HUES64 (cell line): ENCODE measurements at regions not wholly inside any gene's neighbourhood (a gene's known extent, or its start where the extent isn't known, plus 50 kb on each side); places are given as distances from the start of the nearest gene placed in this dataset.

ENCODE experiments used
- H3K27ac ChIP-seq: 2 replicates; pipeline ENCODE4 v1.7.0; 2013; ENCODE audit warnings: low read depth, low read length, inconsistent platforms
- H3K27me3 ChIP-seq: 2 replicates; pipeline ENCODE4 v1.6.1; 2013; ENCODE audit warnings: mild to moderate bottlenecking, low read length; ENCODE audit not compliant: insufficient read depth
- H3K36me3 ChIP-seq: 2 replicates; pipeline ENCODE4 v1.6.1; 2013; ENCODE audit warnings: mild to moderate bottlenecking, low read length; ENCODE audit not compliant: insufficient read depth
- H3K4me1 ChIP-seq: 2 replicates; pipeline ENCODE4 v1.6.1; 2013; ENCODE audit warnings: mild to moderate bottlenecking, low read length, moderate library complexity; ENCODE audit not compliant: insufficient read depth
- H3K4me3 ChIP-seq: 2 replicates; pipeline ENCODE4 v1.5.1; 2013; ENCODE audit warnings: mild to moderate bottlenecking, low read length, moderate library complexity
- H3K9ac ChIP-seq: 2 replicates; pipeline ENCODE4 v1.6.1; 2013; ENCODE audit warnings: mild to moderate bottlenecking, low read depth, low read length
- H3K9me3 ChIP-seq: 2 replicates; pipeline ENCODE4 v1.6.1; 2013; ENCODE audit warnings: low read depth, low read length; ENCODE audit not compliant: insufficient read depth
- WGBS: fragments of 150-250, 120-280 bp; methylation state at CpG from one replicate; pipeline ENCODE4 v1.1.7; 2013; ENCODE audit warnings: missing lambda C conversion rate; 5-methylcytosine and 5-hydroxymethylcytosine counted together

DNA sequence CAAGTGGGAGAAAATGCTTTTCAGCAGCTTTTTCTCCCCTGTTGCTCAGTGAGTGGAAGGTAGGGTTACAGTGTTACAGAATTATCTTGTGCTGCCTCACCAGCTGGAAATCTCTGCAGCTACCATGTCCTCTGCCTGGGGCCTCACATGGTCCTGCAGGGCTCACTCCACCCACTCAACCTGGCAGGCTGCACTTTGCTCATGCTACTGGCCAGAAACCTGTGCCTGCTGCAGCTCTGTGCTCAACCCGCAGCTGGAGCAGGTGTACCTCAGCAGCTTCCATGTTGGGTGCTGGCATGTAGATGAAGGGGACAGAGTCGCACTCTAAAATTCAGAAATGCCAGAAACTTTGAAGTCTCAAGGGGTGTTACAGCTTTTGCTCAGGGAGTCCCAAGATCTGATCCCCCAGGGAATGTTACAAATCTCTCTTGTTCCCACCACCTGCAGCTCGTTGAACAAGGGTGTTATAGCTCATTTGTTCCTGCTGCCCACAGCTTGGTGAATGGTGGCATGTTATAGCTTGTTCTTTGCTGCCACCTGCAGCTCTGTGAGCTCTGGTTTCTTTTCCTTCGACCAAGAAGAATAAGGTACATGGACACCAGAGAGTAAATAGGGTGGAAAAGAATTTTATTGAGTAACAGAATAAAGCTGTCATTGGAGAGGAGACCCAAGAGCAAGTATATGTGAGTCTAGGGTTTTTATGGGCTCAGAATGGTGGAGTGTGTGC lies 845.8 kb downstream of the TECRL start:
- no peak overlapping the region for H3K27ac ChIP-seq
- H3K27me3 ChIP-seq: no peaks in the 10 kb centered on the region
- H3K4me3 ChIP-seq: no peak overlapping the region
- no peaks in the 10 kb centered on the region for H3K36me3 ChIP-seq
- WGBS: 75% methylated on average over 4 of the region's 4 CpGs
- 0 out of 2 replicates have a peak, but pooled peaks cover 2% of the 10 kb centered on the region for H3K9me3 ChIP-seq
- no peak overlapping the region for H3K9ac ChIP-seq
- no peaks in the 10 kb centered on the region for H3K4me1 ChIP-seq

DNA sequence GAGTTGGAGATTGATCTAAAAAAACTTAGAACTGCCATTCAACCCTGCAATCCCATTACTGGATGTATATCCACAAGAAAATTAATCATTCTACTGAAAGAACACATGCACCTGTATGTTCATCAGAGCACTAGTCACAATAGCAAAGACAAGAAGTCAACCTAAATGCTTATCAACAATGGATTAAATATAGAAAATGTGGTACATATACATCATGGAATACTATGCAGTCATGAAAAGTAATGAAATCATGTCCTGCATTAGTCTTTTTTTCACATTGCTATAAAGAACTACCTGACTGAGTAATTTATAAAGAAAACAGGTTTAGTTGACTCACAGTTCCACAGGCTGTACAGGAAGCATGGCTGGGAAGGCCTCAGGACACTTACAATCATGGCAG lies 850.5 kb downstream of the TECRL start:
- H3K4me3 ChIP-seq: no peak overlapping the region
- no peaks in the 10 kb centered on the region for H3K4me1 ChIP-seq
- H3K27me3 ChIP-seq: no peaks in the 10 kb centered on the region
- H3K36me3 ChIP-seq: no peaks in the 10 kb centered on the region
- H3K9me3 ChIP-seq: no peaks in the 10 kb centered on the region
- H3K9ac ChIP-seq: no peak overlapping the region
- H3K27ac ChIP-seq: no peak overlapping the region

DNA sequence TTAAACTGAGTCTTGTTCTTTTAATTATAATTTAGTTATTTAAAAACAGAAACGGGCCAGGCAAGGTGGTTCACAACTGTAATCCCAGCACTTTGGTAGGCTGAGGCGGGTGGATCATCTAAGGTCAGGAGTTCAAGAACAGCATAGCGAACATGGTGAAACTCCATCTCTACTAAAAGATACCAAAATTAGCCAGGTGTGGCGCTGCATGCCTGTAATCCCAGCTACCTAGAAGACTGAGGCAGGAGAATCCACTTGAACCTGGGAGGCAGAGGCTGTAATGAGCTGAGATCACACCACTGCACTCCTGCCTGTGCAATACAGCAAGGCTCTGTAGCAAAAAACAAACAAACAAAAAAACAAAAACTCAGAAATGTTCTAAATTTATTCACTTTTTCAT lies 852.9 kb downstream of the TECRL start:
- Histone ChIP-seq H3K27me3 (no peaks in the 10 kb centered on the region), H3K36me3 (no peaks in the 10 kb centered on the region), H3K9ac (no peak overlapping the region), H3K4me3 (no peak overlapping the region), H3K9me3 (no peaks in the 10 kb centered on the region), H3K4me1 (no peaks in the 10 kb centered on the region), H3K27ac (no peak overlapping the region)
- 90% methylated on average over 4 of the region's 4 CpGs for WGBS

DNA sequence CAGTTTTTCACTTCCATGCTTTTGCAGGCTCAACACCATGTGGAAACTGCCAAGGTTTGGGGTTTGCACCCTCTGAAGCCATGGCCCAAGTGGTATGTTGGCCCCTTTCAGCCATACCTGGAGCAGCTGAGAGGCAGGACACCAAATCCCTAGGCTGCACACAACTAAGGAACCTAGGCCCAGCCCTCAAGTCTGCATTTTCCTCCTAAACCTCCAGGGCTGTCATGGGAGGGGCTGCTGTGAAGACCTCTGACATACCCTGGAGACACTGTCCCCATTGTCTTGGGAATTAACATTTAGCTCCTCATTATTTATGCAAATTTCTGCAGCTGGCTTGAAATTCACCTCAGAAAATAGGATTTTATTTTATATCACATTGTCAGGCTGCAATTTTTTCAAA lies 856.1 kb downstream of the TECRL start:
- H3K9ac ChIP-seq: no peak overlapping the region
- H3K4me1 ChIP-seq: no peaks in the 10 kb centered on the region

DNA sequence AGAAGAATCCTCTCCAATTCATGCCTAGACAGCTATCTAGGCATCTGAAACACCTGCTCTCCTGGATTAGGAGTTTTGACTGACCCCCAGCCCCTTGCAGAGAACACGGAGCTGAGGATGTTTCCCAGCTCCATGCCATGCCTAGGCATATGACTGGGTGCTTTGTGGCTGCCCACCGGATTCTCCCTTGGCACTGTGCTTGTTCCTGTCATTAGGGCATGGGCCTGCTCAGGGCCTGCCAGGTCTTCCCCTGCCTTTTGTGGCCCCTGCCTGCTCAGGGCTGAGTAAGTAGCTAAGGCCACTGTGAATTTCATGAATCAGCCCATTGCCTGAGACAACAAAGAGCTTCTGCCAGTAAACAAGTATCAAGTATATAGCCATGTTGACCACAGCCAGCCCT lies 867.4 kb downstream of the TECRL start:
- WGBS: 94% methylated on average over 2 of the region's 2 CpGs
- H3K4me1 ChIP-seq: no peaks in the 10 kb centered on the region

More for the DNA sequence above, 856.1 kb downstream of the TECRL start:
- Histone ChIP-seq H3K27me3 (no peaks in the 10 kb centered on the region), H3K9me3 (no peaks in the 10 kb centered on the region), H3K36me3 (no peaks in the 10 kb centered on the region), H3K4me3 (no peak overlapping the region), H3K27ac (no peak overlapping the region)

DNA sequence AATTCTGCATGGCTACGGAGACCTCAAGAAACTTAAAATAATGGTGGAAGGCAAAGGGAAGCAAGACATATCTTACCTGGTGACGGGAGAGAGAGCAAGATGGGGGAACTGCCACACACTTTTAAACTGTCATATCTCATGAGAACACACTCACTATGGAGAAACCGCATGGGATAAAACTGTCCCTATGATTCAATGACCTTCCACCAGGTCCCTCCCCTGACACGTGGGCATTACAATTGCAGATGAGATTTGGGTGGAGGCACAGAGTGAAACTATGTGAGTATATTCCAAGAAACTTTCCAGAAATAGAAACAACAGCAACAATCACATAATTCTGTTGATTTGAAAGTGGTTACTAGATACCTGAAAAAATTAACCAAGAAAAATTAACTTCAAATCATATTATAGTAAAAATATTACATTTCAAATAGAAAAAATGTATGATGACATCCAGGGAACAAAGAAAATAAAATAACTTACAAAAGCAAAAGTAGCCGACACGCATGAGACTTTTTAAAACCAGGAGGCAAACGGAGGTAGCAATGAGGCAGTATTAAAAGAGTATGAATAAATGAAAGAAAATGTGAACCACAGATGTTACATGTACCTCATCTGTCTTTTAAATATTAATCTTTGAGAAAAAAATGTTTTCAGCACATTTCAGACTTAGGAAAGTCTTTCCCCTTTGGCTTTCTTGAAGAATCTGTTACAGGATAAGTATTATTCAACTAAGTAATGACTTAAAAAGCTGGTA lies 879.5 kb downstream of the TECRL start:
- Histone ChIP-seq H3K27me3 (no peaks in the 10 kb centered on the region), H3K9me3 (no peaks in the 10 kb centered on the region), H3K36me3 (no peaks in the 10 kb centered on the region), H3K4me3 (no peak overlapping the region), H3K4me1 (no peaks in the 10 kb centered on the region), H3K9ac (no peak overlapping the region), H3K27ac (no peak overlapping the region)
- 92% methylated on average over 6 of the region's 7 CpGs for WGBS

More for the DNA sequence above, 867.4 kb downstream of the TECRL start:
- no peak overlapping the region for H3K9ac ChIP-seq
- no peaks in the 10 kb centered on the region for H3K27me3 ChIP-seq
- no peak overlapping the region for H3K4me3 ChIP-seq
- no peaks in the 10 kb centered on the region for H3K36me3 ChIP-seq
- no peaks in the 10 kb centered on the region for H3K9me3 ChIP-seq
- H3K27ac ChIP-seq: no peak overlapping the region

DNA sequence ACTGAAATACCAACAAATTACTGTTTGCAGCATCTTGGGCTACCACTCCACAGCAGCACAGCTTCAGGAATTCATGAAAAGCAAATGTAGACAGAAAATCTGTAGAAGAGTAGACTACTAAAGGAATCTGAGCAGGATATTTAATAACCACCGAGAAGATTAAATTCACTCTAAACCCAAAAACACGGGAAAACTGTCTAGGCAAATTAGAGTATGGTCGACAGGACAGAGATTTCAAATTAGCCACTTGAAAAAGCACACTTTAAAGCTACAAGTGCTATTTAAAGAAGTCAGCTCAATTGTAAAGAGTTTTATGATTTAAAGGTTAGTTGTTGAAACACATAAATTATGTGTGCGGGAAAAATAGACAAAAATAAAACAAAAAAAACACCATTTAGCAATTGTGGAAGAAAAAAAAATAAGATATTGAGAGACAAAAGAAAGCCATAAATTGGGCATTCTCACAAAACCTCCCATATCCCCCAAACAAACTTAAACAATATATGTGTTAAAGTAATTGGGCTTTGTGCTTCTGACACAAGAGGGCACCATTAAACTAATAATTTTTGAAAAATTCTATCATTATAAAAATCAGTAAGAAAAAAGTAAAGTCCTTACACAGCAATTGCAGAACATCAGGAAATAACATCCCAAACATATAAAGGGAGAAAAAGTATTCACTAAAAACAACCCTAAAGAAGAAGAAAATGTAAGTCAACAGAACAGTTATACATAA lies 880.8 kb downstream of the TECRL start:
- no peak overlapping the region for H3K9ac ChIP-seq
- H3K4me1 ChIP-seq: no peaks in the 10 kb centered on the region
- H3K9me3 ChIP-seq: peaks cover 2% of the 10 kb centered on the region; the same call in 1 of the 2 replicates
- no peak overlapping the region for H3K4me3 ChIP-seq
- 83% methylated on average over 3 of the region's 4 CpGs for WGBS
- no peaks in the 10 kb centered on the region for H3K36me3 ChIP-seq
- H3K27ac ChIP-seq: no peak overlapping the region
- H3K27me3 ChIP-seq: no peaks in the 10 kb centered on the region

DNA sequence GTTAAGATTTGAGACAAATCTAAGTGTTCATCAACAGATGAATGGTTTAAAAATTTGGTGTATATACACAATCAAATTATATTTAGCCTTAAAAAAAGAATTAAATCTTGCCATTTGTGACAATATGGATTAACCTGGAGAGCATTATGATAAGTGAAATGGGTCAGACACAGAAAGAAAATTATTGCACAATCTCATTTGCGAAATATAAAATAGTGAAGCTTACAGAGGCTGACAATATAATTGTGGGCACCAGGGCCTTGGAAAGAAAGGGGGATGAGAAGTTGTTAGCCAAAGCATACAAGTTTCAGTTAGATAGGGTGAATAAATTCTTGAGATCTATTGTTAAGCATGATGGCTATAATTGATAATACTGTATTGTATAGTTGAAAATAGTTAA lies 883.0 kb downstream of the TECRL start:
- H3K36me3 ChIP-seq: no peaks in the 10 kb centered on the region
- H3K27ac ChIP-seq: no peak overlapping the region
- WGBS: 98% methylated on average over 1 of the region's 1 CpG
- H3K4me3 ChIP-seq: no peak overlapping the region
- H3K9me3 ChIP-seq: peaks cover 19% of the 10 kb centered on the region
- no peak overlapping the region for H3K9ac ChIP-seq
- no peaks in the 10 kb centered on the region for H3K27me3 ChIP-seq
- no peaks in the 10 kb centered on the region for H3K4me1 ChIP-seq

DNA sequence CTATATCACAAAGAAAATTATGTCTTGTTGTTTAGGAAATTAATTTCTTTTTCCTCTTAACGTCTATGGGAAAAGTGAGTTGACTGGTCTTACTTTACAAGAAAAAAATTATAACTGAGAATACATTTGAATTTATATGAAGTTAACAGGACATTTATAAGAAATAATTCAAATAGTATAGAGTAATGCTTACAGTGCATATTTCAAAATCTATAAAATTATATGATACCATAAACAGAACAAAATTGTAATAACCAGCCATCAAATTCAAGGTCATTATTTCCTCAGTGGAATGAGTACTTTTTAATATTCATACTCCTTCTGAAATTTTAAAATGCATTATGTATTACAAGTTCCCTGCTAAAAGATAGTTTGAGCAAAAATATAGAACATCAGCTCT lies 884.5 kb downstream of the TECRL start:
- no peak overlapping the region for H3K4me3 ChIP-seq
- WGBS: no CpG with 5 or more reads among the region's 1 CpG

DNA sequence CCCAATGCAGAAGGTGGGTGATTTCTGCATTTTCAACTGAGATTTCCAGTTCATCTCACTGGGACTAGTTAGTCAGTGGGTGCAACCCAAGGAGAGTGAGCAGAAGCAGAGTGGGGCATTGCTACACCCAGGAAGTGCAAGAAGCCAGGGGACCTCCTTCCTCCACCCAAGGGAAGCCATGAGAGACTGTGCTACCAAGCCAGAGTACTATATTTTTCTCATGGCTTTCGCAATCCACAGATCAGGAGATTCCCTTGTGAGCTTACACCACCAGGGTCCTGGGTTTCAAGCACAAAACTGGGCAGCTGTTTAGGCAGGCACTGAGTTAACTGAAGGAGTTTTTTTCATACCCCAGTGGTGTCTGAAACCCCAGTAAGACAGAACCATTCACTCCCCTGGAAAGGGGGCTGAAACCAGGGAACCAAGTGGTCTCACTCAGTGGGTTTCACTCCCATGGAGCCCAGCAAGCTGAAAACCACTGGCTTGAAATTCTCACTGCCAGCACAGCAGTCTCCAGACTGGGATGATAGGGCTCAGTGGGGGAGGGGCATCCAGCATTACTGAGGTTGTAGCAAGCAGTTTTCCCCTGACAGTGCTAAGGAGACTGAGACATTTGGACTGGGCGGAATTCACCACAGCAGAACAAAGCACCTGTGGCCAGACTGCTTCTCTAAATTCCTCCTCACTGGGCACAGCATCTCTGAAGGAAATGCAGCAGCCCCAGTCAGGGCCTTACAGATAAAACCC lies 903.4 kb downstream of the TECRL start:
- Histone ChIP-seq H3K9ac (no peak overlapping the region), H3K4me1 (no peaks in the 10 kb centered on the region), H3K27ac (no peak overlapping the region), H3K36me3 (no peaks in the 10 kb centered on the region), H3K9me3 (no peaks in the 10 kb centered on the region), H3K4me3 (no peak overlapping the region), H3K27me3 (no peaks in the 10 kb centered on the region)
- WGBS: 97% methylated on average over 2 of the region's 2 CpGs

More for the DNA sequence above, 884.5 kb downstream of the TECRL start:
- no peaks in the 10 kb centered on the region for H3K36me3 ChIP-seq
- H3K4me1 ChIP-seq: no peaks in the 10 kb centered on the region
- H3K9me3 ChIP-seq: peaks cover 31% of the 10 kb centered on the region
- H3K27ac ChIP-seq: no peak overlapping the region
- no peaks in the 10 kb centered on the region for H3K27me3 ChIP-seq
- no peak overlapping the region for H3K9ac ChIP-seq

DNA sequence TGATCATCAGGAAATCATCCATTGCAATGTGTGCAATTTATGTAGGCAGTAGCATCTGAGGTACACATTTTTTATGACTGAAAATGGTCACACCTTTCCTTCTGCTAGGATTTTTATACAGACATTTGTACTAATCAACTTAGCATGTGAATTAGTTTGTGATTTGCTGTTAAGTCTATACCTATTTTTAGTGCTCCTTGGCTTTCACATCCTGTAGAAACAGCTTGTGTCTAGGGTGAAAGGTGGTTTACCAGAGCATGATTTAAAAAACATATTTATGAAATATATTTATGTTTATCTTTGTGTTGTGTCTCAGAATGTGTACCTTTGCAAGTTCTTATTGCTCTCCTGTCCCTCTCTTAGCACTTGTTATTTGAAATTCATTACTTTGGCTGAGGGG lies 916.0 kb downstream of the TECRL start:
- Histone ChIP-seq H3K4me1 (peaks cover 4% of the 10 kb centered on the region), H3K27me3 (no peaks in the 10 kb centered on the region), H3K36me3 (no peaks in the 10 kb centered on the region), H3K9ac (no peak overlapping the region), H3K27ac (no peak overlapping the region), H3K9me3 (no peaks in the 10 kb centered on the region), H3K4me3 (no peak overlapping the region)
